ENCODE measurements at regions not wholly inside any gene's neighbourhood (a gene's known extent, or its start where the extent isn't known, plus 50 kb on each side); places are given as distances from the start of the nearest gene placed in this dataset.

- Histone ChIP-seq H3K9ac (replicated peaks; ENCODE audit: extremely low read depth, insufficient read depth, low read length) (no peak overlapping the region), H3K4me1 (ENCODE audit: control insufficient read depth, extremely low read depth, insufficient read depth, low read length) (no peaks in the 10 kb centered on the region), H4K20me1 (replicated peaks; ENCODE audit: control insufficient read depth, extremely low read depth, insufficient read depth, low read length) (no peaks in the 10 kb centered on the region), H3K27ac (ENCODE audit: insufficient read depth, low read depth, low read length) (no peak overlapping the region), H3K27me3 (ENCODE audit: control insufficient read depth in 2 of 2, insufficient read depth in 2 of 2, low read length in 2 of 2) (no peaks in the 10 kb centered on the region), H3K9me3 (replicated peaks; ENCODE audit: control insufficient read depth, insufficient read depth, low read length) (peaks cover 2% of the 10 kb centered on the region), H3K4me2 (ENCODE audit: insufficient read depth, low read length) (no peak overlapping the region), H3K79me2 (ENCODE audit: control insufficient read depth, insufficient read depth, low read length) (no peaks in the 10 kb centered on the region), H3K4me3 (replicated peaks in 1 of 3; ENCODE audit: insufficient read depth in 1 of 3, low read depth in 1 of 3, low read length in 3 of 3) (no peak overlapping the region), H3K36me3 (ENCODE audit: control insufficient read depth in 2 of 2, extremely low read depth in 1 of 2, insufficient read depth in 2 of 2, low read length in 2 of 2) (no peaks in the 10 kb centered on the region), H3K9me1 (replicated peaks; ENCODE audit: control insufficient read depth, extremely low read depth, insufficient read depth, low read length) (no peaks in the 10 kb centered on the region), H2AFZ (ENCODE audit: low read depth, low read length) (no peak overlapping the region)
- DNase-seq (ENCODE audit: low read depth, low spot score) (no peak), FAIRE-seq (no peak)
- dilution Hi-C loops (cut with MboI; ENCODE audit: extremely low pct_ligation_motif_present, low sequenced_read_pairs) (no loop called here), intact Hi-C loops (cut with micrococcal nuclease) (no loop called here)
- TF ChIP-seq MAX (IDR thresholded peaks at IDR 0.05; ENCODE audit: insufficient read depth, insufficient read length) (no peak), POLR2AphosphoS5 (IDR thresholded peaks at IDR 0.05; ENCODE audit: insufficient read depth, low read depth, low read length) (no peak), EZH2 (IDR thresholded peaks at IDR 0.05; ENCODE audit: borderline replicate concordance, low read depth, low read length, severe bottlenecking) (no peak), GATA2 (IDR thresholded peaks at IDR 0.05; ENCODE audit: insufficient read depth, insufficient read length, low read depth, low read length) (no peak), CTCF (IDR thresholded peaks at IDR 0.05; ENCODE audit: extremely low read depth in 1 of 2, insufficient read depth in 1 of 2, low read depth in 1 of 2, low read length in 2 of 2) (no peak), POLR2A (IDR thresholded peaks at IDR 0.05; ENCODE audit: low read depth, low read length) (no peak), FOS (IDR thresholded peaks at IDR 0.05; ENCODE audit: borderline replicate concordance, insufficient read depth, low read length) (no peak), MYC (IDR thresholded peaks at IDR 0.05; ENCODE audit: low read depth, low read length) (no peak), JUN (IDR thresholded peaks at IDR 0.05; ENCODE audit: borderline replicate concordance, insufficient read depth, insufficient read length, low read depth) (no peak)
- ChIA-PET POLR2A (no interaction called here), CTCF (no interaction called here)
- no TSS peak for BruUV-seq (replicated peaks)
Measured at GRCh38 chr13:54953786-54954185, 1925.2 kb downstream of the OLFM4 start.
